HCT116 (cell line): ENCODE measurements at regions not wholly inside any gene's neighbourhood (a gene's known extent, or its start where the extent isn't known, plus 50 kb on each side); places are given as distances from the start of the nearest gene placed in this dataset.

Source experiments
- ATAC-seq: fragments of 200-7000 bp; cut with Tn5 transposase; 2 replicates; pipeline ENCODE4 v1.9.1; 2020; ENCODE audit warnings: mild to moderate bottlenecking, moderate library complexity
- BruUV-seq: library from RNA; stranded (reverse); fragments of 400-500 nt; replicated peaks from 2 replicates; lab custom pipeline; 2021; lab: Mats Ljungman, UMichigan
- CTCF ChIA-PET: fragments of 300-600 bp; sonication (Branson Sonifier 250); formaldehyde crosslinking; loops from one replicate; lab custom pipeline; 2021; ENCODE audit warnings: antibody characterized with exemption; lab: Charles Lee
- POLR2A ChIA-PET: fragments of 300-600, 350-600 bp; sonication (Branson Sonifier 250); formaldehyde crosslinking; loops from one replicate; lab custom pipeline; 2021; ENCODE audit warnings: antibody characterized with exemption; lab: Charles Lee
- RAD21 ChIA-PET, 2 experiments: fragments of 300-600 bp; sonication (Branson Sonifier 250); formaldehyde crosslinking; loops; one replicate each; lab custom pipeline; 2023; ENCODE audit warnings: low total read pairs in 2 of 2; ENCODE audit not compliant: uncharacterized antibody in 2 of 2, unreplicated experiment in 2 of 2, low non-redundant PET in 1 of 2; lab: Charles Lee
- DNase-seq: peaks from one replicate; pipeline ENCODE4 v3.0.0-alpha.2; 2010; ENCODE audit warnings: low read depth, low spot score
- H2AFZ ChIP-seq: fragments of 200-600 bp; shearing (Covaris generic), sonication (generic); 2 replicates; pipeline ENCODE4 v1.6.1; 2017; ENCODE audit warnings: low read depth, mixed run types, mixed read lengths, antibody characterized with exemption, low read length; ENCODE audit not compliant: poor library complexity, severe bottlenecking
- H3K27ac ChIP-seq: 2 replicates; pipeline ENCODE4 v1.5.1; 2012; ENCODE audit warnings: low read depth, low read length
- H3K27me3 ChIP-seq: fragments of 200-600 bp; sonication (generic); 2 replicates; pipeline ENCODE4 v1.6.1; 2016; ENCODE audit warnings: mixed run types, low read length, mixed read lengths; ENCODE audit not compliant: insufficient read depth
- H3K36me3 ChIP-seq, 2 experiments: fragments of 200-500 bp in 1 of 2; fragments of 200-600 bp in 1 of 2; sonication (Bioruptor generic) in 1 of 2; sonication (generic) in 1 of 2; 2 replicates each; pipeline versions ENCODE4 v1.5.1 to v1.6.1; 2014 to 2016; ENCODE audit warnings: low read length in 2 of 2, inconsistent platforms in 1 of 2, mixed read lengths in 1 of 2, mixed run types in 1 of 2; ENCODE audit not compliant: insufficient read depth in 2 of 2, control insufficient read depth in 1 of 2
- H3K4me1 ChIP-seq, 2 experiments: fragments of 200-600 bp in 1 of 2; sonication (generic) in 1 of 2; 2 replicates each; pipeline versions ENCODE4 v1.5.1 to v1.6.1; 2012 to 2017; ENCODE audit warnings: low read length in 2 of 2, inconsistent platforms in 1 of 2, mild to moderate bottlenecking in 1 of 2, mixed read lengths in 1 of 2, mixed run types in 1 of 2, moderate library complexity in 1 of 2; ENCODE audit not compliant: insufficient read depth in 2 of 2, control insufficient read depth in 1 of 2
- H3K4me2 ChIP-seq: fragments of 200-600 bp; sonication (generic); 2 replicates; pipeline ENCODE4 v1.6.1; 2017; ENCODE audit warnings: mixed run types, low read length, mixed read lengths
- H3K4me3 ChIP-seq, 2 experiments: fragments of 200-600 bp in 1 of 2; sonication (generic) in 1 of 2; replicated peaks in 1 of 2; 2 replicates each; pipeline ENCODE4 v1.5.1; 2011 to 2016; ENCODE audit warnings: low read length in 2 of 2, control low read depth in 1 of 2, low read depth in 1 of 2, mild to moderate bottlenecking in 1 of 2, mixed read lengths in 1 of 2, mixed run types in 1 of 2
- H3K79me2 ChIP-seq: fragments of 200-600 bp; sonication (generic); 2 replicates; pipeline ENCODE4 v1.6.1; 2017; ENCODE audit warnings: mild to moderate bottlenecking, mixed run types, low read length, moderate library complexity, mixed read lengths; ENCODE audit not compliant: insufficient read depth
- H3K9ac ChIP-seq: fragments of 200-600 bp; sonication (generic); 2 replicates; pipeline ENCODE4 v1.6.1; 2016; ENCODE audit warnings: low read length, mixed read lengths
- H3K9me2 ChIP-seq: fragments of 200-600 bp; sonication (generic), shearing (Covaris generic); 2 replicates; pipeline ENCODE4 v1.6.1; 2017; ENCODE audit warnings: mixed run types, mild to moderate bottlenecking, moderate library complexity; ENCODE audit not compliant: insufficient read depth
- H3K9me3 ChIP-seq, 2 experiments: fragments of 200-500 bp in 1 of 2; fragments of 200-600 bp in 1 of 2; sonication (Bioruptor generic) in 1 of 2; sonication (generic) in 1 of 2; 2 replicates each; pipeline ENCODE4 v1.6.1; 2014 to 2017; ENCODE audit warnings: low read length in 2 of 2, mixed read lengths in 2 of 2, inconsistent platforms in 1 of 2, low read depth in 1 of 2, mild to moderate bottlenecking in 1 of 2, mixed run types in 1 of 2, moderate library complexity in 1 of 2; ENCODE audit not compliant: control insufficient read depth in 1 of 2, insufficient read depth in 1 of 2
- H4K20me1 ChIP-seq: fragments of 200-600 bp; sonication (generic), shearing (Covaris generic); 2 replicates; pipeline ENCODE4 v1.6.1; 2017; ENCODE audit warnings: mixed run types, mild to moderate bottlenecking, moderate library complexity; ENCODE audit not compliant: insufficient read depth
- ATF3 ChIP-seq: IDR thresholded peaks from 2 replicates; pipeline ENCODE4 v1.6.1; 2012
- CBX3 ChIP-seq: IDR thresholded peaks from 2 replicates; pipeline ENCODE4 v1.6.1; 2012; ENCODE audit warnings: low read depth
- CEBPB ChIP-seq: IDR thresholded peaks from 2 replicates; pipeline ENCODE4 v1.6.1; 2012; ENCODE audit warnings: low read depth
- EGR1 ChIP-seq: IDR thresholded peaks from 2 replicates; pipeline ENCODE4 v1.6.1; 2012; ENCODE audit warnings: low read depth
- ELF1 ChIP-seq: IDR thresholded peaks from 2 replicates; pipeline ENCODE4 v1.6.1; 2012; ENCODE audit warnings: low read depth, borderline replicate concordance
- EZH2 ChIP-seq: fragments of 200-600 bp; sonication (generic); IDR thresholded peaks from 2 replicates; pipeline ENCODE4 v1.6.1; 2017; ENCODE audit warnings: antibody characterized with exemption, mixed run types
- EZH2phosphoT487 ChIP-seq: fragments of 200-600 bp; IDR thresholded peaks from 2 replicates; pipeline ENCODE4 v1.6.1; 2018; ENCODE audit warnings: antibody characterized with exemption, borderline replicate concordance
- FOSL1 ChIP-seq: IDR thresholded peaks from 2 replicates; pipeline ENCODE4 v1.6.1; 2012; ENCODE audit warnings: low read depth
- MAX ChIP-seq: IDR thresholded peaks from 2 replicates; pipeline ENCODE4 v1.6.1; 2012
- POLR2A ChIP-seq: IDR thresholded peaks from 2 replicates; pipeline ENCODE4 v1.7.0; 2011; ENCODE audit warnings: borderline replicate concordance; ENCODE audit not compliant: insufficient read depth, insufficient read length; ENCODE audit errors: extremely low read depth
- POLR2AphosphoS5 ChIP-seq: IDR thresholded peaks from 2 replicates; pipeline ENCODE4 v1.6.1; 2011; ENCODE audit warnings: mild to moderate bottlenecking, low read depth, low read length, moderate library complexity
- RAD21 ChIP-seq: IDR thresholded peaks from 2 replicates; pipeline ENCODE4 v1.6.1; 2012; ENCODE audit warnings: low read depth, mild to moderate bottlenecking
- SIN3A ChIP-seq: IDR thresholded peaks from 2 replicates; pipeline ENCODE4 v1.6.1; 2012; ENCODE audit warnings: low read depth
- SP1 ChIP-seq: IDR thresholded peaks from 2 replicates; pipeline ENCODE4 v1.6.1; 2012; ENCODE audit warnings: low read depth
- ZFX ChIP-seq: fragments of 450-650 bp; IDR thresholded peaks from 2 replicates; pipeline ENCODE4 v1.6.1; 2017
- intact Hi-C: fragments of 100-400 bp; cut with micrococcal nuclease; formaldehyde crosslinking; loops from 2 replicates; pipeline ENCODE4 v1.10.0; 2022
- TF ChIP-seq, protein P1 (sequence below): IDR thresholded peaks from 2 replicates; pipeline ENCODE4 v1.6.1; 2011; ENCODE audit warnings: mild to moderate bottlenecking, low read length, moderate library complexity; ENCODE audit not compliant: insufficient replicate concordance; ENCODE audit errors: extremely low read depth
- TF ChIP-seq, protein P2 (sequence below), 3 experiments: fragments of 200-600 bp in 1 of 3; sonication (generic) in 1 of 3; IDR thresholded peaks in 2 of 3; conservative IDR thresholded peaks in 1 of 3; 2 replicates each; pipeline ENCODE4 v1.5.1; 2012 to 2017; ENCODE audit warnings: low read depth in 2 of 3, low read length in 2 of 3, antibody characterized with exemption in 1 of 3, borderline replicate concordance in 1 of 3, control low read depth in 1 of 3, mild to moderate bottlenecking in 1 of 3, mixed read lengths in 1 of 3, mixed run types in 1 of 3, moderate library complexity in 1 of 3; ENCODE audit not compliant: insufficient read depth in 1 of 3

GRCh38 chr4:128606173-128606572 is 203.3 kb upstream of the JADE1 start:
- RAD21 ChIA-PET = no interaction called here
- no peak overlapping the region for H2AFZ ChIP-seq
- POLR2A ChIA-PET = no interaction called here
- no peaks in the 10 kb centered on the region for H3K79me2 ChIP-seq
- no peak overlapping the region for H3K27ac ChIP-seq
- H4K20me1 ChIP-seq = no peaks in the 10 kb centered on the region
- BruUV-seq = no TSS peak
- ATAC-seq (no peak), DNase-seq (no peak)
- intact Hi-C loops = no loop called here
- H3K9me2 ChIP-seq = no peaks in the 10 kb centered on the region
- H3K27me3 ChIP-seq = no peaks in the 10 kb centered on the region
- CTCF ChIA-PET = no interaction called here
- no peak overlapping the region for H3K9ac ChIP-seq
- no peak overlapping the region for H3K4me3 ChIP-seq
- TF ChIP-seq ELF1 (no peak), POLR2A (no peak), RAD21 (no peak), EZH2phosphoT487 (no peak), POLR2AphosphoS5 (no peak), SIN3A (no peak), FOSL1 (no peak), CBX3 (no peak), ZFX (no peak), MAX (no peak), EZH2 (no peak), EGR1 (no peak), CEBPB (no peak), ATF3 (no peak), SP1 (no peak)
- TF ChIP-seq, protein P1, sequence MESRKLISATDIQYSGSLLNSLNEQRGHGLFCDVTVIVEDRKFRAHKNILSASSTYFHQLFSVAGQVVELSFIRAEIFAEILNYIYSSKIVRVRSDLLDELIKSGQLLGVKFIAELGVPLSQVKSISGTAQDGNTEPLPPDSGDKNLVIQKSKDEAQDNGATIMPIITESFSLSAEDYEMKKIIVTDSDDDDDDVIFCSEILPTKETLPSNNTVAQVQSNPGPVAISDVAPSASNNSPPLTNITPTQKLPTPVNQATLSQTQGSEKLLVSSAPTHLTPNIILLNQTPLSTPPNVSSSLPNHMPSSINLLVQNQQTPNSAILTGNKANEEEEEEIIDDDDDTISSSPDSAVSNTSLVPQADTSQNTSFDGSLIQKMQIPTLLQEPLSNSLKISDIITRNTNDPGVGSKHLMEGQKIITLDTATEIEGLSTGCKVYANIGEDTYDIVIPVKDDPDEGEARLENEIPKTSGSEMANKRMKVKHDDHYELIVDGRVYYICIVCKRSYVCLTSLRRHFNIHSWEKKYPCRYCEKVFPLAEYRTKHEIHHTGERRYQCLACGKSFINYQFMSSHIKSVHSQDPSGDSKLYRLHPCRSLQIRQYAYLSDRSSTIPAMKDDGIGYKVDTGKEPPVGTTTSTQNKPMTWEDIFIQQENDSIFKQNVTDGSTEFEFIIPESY = no peak
- TF ChIP-seq, protein P2, sequence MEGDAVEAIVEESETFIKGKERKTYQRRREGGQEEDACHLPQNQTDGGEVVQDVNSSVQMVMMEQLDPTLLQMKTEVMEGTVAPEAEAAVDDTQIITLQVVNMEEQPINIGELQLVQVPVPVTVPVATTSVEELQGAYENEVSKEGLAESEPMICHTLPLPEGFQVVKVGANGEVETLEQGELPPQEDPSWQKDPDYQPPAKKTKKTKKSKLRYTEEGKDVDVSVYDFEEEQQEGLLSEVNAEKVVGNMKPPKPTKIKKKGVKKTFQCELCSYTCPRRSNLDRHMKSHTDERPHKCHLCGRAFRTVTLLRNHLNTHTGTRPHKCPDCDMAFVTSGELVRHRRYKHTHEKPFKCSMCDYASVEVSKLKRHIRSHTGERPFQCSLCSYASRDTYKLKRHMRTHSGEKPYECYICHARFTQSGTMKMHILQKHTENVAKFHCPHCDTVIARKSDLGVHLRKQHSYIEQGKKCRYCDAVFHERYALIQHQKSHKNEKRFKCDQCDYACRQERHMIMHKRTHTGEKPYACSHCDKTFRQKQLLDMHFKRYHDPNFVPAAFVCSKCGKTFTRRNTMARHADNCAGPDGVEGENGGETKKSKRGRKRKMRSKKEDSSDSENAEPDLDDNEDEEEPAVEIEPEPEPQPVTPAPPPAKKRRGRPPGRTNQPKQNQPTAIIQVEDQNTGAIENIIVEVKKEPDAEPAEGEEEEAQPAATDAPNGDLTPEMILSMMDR (IDR thresholded peaks at IDR 0.05 in 2 of 3, conservative IDR thresholded peaks at IDR 0.05 in 1 of 3; ENCODE audit: borderline replicate concordance in 1 of 3, insufficient read depth in 1 of 3, low read depth in 2 of 3, low read length in 2 of 3) = no peak
- no peaks in the 10 kb centered on the region for H3K36me3 ChIP-seq
- no peaks in the 10 kb centered on the region for H3K9me3 ChIP-seq
- H3K4me1 ChIP-seq = peaks cover 9 to 10% of the 10 kb centered on the region in 2 experiments
- H3K4me2 ChIP-seq = no peak overlapping the region
